EH (cell line): ENCODE measurements at regions not wholly inside any gene's neighbourhood (a gene's known extent, or its start where the extent isn't known, plus 50 kb on each side); places are given as distances from the start of the nearest gene placed in this dataset.
"Not testable (repeated sequence)": the region's sequence is repeated elsewhere in the genome, so short reads cannot be mapped to it uniquely, and the experiment has no call there.

Experiments used
- DNase-seq: peaks from one replicate; pipeline ENCODE4 v3.0.0-alpha.2; 2015; ENCODE audit warnings: low read depth

DNA sequence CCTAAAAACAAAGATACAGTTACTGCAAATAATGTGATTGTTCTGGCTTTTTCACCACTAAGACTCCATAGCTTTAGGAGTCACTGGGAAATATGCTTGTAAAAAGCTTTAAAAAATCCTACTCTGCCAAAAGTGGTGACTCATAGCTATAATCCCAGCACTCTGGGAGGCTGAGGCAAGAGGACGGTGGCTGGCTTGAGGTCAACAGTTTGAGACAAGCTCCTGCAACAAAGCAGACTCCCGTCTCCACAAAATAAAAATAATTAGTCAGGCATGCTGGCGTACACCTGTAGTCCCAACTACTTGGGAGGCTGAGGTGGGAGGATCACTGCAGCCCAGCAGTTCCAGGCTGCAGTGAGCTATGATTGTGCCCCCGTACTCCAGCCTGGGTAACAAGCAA is 406.4 kb downstream of the HTR1A start:
- DNase-seq, result no peak

GRCh38 chr5:63554191-63554590 is 408.1 kb downstream of the HTR1A start:
- no peak for DNase-seq

GRCh38 chr5:63553073-63553472 is 409.2 kb downstream of the HTR1A start:
- no peak for DNase-seq

DNA sequence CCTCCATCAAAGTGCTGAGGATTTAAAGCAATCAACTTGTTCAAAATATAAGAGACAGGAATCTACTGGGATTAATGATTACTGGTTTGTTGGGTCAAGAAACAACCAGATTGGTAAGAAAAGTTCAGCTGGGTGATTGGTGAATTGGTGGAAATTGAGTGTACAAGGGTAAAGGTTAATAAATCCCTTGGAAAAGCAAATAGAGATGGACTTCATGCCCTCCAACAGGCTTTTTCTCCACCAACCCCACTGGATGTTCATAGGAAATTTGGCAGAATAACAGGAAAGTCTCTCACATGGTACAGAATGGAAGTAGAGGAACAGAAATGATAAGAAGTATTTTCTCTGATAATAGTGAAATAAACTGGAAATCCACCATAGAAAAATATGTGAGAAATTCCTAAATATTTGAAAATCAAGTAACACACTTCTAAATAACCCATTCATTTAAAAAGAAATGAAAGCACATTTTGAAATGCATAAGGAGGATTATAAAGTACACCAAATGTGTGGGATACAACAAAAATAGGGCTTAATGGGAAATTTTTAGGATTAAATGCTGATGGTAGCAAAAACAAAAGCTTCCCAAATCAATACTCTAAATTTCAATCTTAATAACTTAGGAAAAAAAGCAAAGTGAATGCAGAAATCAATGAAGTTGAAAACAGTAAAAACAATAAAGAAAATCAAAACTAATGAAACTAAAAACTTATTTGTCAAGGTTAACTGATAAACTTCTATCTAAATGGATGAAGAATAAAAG is 426.2 kb downstream of the HTR1A start:
- no peak for DNase-seq

GRCh38 chr5:63524281-63524680 is 438.0 kb downstream of the HTR1A start:
- DNase-seq, result no peak

GRCh38 chr5:63516006-63516405 is 446.2 kb downstream of the HTR1A start:
- no peak for DNase-seq

- no peak for DNase-seq
These were observed 462.0 kb downstream of the HTR1A start for GRCh38 chr5:63500242-63500641.

DNA sequence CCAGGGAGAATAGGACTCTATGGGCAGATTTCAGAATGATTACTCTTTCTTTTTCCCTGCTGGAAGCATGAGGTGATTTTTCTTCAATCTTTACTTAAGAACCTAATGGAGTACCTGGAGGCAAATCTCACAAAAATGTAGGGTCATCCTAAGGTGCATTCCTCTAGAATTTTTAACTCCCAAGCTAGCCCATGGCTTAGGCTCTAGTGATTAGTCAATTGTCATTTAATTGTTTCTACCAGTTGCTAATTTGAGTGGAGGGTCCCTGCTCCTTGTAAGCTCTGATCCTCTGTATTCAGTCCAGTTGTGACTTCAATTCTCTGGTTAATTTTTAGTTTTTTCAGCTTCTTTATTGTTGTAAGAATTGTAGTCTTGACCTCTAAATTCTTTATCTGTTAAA is 467.0 kb downstream of the HTR1A start:
- no peak for DNase-seq

- no peak for DNase-seq
These were observed 478.9 kb downstream of the HTR1A start for GRCh38 chr5:63483338-63483737.

DNA sequence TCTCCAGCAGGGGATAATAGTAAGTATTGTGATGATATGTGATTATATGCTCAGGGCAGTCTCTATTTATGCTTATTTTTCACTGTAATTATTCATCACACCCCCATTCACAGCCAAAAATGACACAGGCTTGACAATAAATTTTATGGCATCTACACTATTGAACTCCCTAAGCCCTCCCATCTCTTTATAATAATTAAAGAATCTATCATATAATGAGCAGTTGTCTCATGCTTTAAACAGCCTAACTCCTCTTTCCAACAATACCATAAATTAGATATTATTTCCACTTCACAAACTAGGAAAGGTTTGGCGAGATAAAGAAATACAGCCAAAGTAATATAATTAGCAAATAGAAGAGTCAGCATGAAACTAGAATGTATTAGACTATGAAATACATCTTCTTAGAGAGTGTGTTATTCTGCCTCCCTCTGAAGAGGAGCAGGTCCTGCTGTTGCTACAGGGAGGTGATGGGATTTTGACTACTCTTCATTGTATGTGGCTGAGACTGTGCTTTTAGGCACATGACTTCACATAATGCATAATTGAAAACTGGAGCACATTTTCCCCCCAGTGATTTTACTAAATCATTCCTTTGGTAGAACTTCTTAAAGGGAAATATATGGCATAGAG is 488.8 kb downstream of the HTR1A start:
- DNase-seq, result no peak

DNA sequence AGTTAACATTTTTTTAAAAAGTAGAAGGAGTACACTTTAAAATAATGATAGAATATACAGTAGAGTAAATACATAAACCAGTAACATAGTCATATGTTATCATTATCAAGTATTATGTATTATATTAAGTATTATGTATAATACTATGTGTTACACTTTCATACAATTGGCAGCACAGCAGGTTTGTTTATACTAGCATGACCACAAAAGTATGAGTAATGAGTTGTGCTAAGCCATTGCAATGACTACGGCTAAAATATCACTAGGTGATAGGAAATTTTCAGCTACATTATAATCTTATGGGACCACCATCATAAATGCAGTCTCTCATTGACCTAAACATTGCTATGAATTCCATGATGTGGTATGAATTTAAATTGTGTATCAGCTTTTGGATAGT is 506.0 kb downstream of the HTR1A start:
- no peak for DNase-seq

GRCh38 chr5:63451188-63451587 is 511.1 kb downstream of the HTR1A start:
- DNase-seq, result no peak

DNA sequence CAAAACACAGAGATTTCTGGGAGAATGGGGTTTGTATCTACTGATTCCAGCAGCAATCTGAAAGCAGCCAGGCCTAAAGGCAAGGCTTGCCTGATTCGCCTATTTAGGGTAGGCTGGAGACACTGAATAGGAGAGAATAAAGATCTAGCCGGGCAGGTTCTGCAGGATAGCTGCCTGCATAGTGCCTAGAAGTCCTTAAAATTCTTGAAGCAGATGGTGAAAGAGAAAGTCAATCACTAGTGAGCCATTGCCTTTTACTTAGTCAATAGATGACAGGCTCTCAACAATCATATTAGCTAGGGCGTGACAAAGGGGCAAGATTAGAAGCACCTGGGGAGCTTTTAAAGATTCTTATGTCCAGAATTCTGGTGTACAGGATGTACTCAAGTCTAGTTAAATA is 522.7 kb downstream of the HTR1A start:
- DNase-seq, result no peak

DNA sequence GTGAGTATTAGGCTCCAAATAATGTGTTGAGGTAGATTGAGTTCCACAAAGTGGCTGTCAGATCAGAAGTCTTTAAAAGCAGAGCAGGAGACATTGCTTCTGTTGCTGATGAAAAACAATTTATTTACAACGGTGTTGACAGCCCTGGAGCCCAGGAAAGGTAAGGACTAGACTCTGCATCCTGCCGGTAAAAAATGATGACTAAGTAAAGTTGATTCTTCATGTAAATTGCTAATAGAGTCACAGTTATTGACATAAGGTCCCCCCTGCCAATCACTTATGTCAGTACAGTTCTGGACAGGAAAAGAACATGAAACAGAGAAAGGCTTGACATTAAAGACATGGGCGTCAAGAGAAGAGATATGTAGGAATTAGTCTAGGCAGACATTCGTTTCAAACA is 552.5 kb downstream of the HTR1A start:
- DNase-seq, result no peak

GRCh38 chr5:63408984-63409383 is 553.3 kb downstream of the HTR1A start:
- no peak for DNase-seq

- peak; percentile 24 for DNase-seq
These were observed 560.7 kb downstream of the HTR1A start for GRCh38 chr5:63401436-63402046.

GRCh38 chr5:63400079-63400478 is 562.2 kb downstream of the HTR1A start:
- no peak for DNase-seq

DNA sequence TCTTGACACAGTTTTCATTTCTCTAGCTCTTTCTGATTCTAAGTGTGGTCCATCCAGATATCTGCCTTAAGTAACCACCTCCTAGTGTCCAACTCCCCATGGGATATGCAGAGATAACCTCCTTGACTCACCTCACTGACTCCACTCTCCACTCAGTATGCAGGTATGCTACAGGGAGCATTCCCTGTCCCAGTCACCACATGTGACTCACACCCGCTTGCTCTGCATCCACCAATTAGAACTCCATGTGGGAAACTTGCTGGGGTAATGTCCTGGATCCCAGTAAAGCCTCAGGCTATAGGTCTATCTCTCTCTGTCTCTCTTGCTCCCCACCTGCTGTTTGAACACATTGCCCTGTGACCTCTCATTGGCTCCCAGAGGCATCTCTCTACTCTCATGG is 563.9 kb downstream of the HTR1A start:
- no peak for DNase-seq

GRCh38 chr5:63388188-63388587 is 574.1 kb downstream of the HTR1A start:
- not testable (repeated sequence) for DNase-seq

GRCh38 chr5:63375851-63376250 is 586.4 kb downstream of the HTR1A start:
- no peak for DNase-seq

- no peak for DNase-seq
These were observed 588.2 kb downstream of the HTR1A start for GRCh38 chr5:63374085-63374484.

GRCh38 chr5:63351164-63351563 is 611.1 kb downstream of the HTR1A start:
- DNase-seq, result no peak

GRCh38 chr5:63346451-63346850 is 615.8 kb downstream of the HTR1A start:
- no peak for DNase-seq

DNA sequence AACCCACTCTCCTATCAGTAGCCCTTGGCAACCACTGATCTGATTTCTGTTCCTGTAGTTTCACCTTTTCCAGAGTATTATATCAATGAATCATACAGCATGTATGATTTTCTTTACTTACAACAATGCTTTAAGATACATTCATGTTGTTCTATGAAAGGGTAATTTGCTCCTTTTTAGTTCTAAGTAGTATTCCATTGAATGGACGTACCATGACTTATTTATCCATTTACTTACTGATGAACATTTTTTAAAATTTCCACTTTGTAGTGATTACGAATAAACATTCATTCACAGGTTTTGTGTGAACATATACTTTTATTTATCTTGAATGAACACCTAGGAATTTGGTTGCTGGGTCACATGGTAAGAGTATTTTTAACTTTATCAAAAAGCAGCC is 620.8 kb downstream of the HTR1A start:
- no peak for DNase-seq
